RPMI7951 (cell line): ENCODE measurements at regions not wholly inside any gene's neighbourhood (a gene's known extent, or its start where the extent isn't known, plus 50 kb on each side); places are given as distances from the start of the nearest gene placed in this dataset.
A peak's percentile ranks its signal among the peaks of the same experiment; 100 is the strongest.

Source experiments
- DNase-seq: peaks from one replicate; pipeline ENCODE4 v3.0.0-alpha.2; 2012; ENCODE audit warnings: low read depth

DNA sequence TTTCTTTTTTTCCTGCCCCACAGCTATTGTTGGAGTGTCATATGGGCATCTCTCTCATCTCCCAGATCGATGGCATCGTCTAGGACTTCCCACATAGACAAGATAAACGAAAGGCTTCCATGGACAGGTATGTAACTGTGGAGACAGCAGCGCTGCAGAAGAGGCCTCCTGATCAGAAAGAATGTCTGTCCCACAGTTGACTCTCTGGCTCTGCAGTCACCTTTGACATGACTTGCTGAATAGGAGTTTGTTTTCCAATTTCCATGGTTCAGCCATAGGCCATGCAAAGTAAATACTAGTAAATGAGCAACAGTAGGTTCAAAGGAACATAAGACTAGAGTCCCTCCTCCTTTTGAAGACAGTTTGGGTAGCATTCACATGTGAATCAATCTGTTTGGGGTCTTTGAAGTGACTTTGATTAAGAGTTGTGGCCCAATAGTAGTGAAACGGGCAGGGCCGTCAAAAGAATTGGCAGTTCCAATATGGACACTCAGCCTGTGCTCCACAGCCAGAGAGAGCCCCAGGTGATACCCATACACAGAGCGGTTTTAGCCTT is 134.7 kb upstream of the IFNGR1 start:
- no peak for DNase-seq

DNA sequence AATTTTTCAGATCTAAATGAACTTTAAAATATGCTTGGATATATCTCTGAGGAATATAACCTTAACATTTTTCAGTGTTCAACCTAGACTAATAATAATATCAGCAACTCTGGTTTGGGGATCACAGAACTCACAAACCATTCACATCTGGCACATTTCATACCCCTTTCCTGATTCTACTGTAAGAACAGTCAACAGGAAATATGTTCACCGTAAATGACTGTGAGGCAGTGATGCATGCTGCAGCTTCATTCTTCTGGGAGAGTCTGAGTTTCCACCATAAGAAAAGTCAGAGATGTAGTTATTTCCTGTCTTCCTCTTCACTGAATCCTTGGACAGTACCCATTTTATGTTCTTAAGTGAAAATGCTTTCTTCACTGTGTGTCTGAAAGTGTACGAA is 134.2 kb upstream of the IFNGR1 start:
- no peak for DNase-seq

DNA sequence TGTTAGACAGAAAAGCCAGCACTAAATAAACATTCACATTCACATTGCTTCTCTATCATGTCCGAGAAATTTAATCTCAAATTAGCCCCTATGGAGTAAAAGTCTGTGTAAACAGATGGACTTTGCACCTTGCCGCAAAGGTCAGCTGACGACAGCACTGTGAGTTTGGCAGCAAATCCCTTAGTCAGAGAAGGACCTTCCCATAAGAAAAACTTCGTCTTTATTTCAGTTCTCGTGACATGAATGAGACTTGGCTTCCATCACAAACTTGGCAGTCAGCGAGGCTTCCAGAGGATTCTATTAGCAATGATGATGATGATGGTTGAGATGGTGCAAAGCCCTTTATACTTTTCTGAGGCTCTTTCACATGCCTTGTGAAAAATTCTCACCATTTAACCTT is 133.7 kb upstream of the IFNGR1 start:
- no peak for DNase-seq

DNA sequence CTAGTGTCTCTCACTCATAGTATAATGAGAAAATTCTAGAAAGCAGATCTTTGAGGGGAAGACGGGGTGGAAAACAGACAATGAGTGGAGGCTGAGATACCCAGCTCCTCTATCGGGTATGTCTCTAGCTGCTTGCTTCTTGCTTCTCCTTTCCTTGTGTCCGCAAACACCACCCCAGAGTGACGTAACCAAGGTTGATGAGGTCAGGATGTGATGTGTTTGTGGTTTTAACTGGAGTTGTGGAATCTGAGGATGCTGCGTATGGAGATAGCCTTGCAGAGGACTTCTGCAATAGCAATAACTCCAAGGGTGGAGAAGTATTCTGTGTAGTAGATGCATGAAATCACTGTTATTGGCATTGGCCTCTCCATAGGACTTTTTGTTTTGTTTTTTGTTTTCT is 132.7 kb upstream of the IFNGR1 start:
- peak; percentile 10 for DNase-seq

GRCh38 chr6:137350857-137351256 is 131.7 kb upstream of the IFNGR1 start:
- no peak for DNase-seq

DNA sequence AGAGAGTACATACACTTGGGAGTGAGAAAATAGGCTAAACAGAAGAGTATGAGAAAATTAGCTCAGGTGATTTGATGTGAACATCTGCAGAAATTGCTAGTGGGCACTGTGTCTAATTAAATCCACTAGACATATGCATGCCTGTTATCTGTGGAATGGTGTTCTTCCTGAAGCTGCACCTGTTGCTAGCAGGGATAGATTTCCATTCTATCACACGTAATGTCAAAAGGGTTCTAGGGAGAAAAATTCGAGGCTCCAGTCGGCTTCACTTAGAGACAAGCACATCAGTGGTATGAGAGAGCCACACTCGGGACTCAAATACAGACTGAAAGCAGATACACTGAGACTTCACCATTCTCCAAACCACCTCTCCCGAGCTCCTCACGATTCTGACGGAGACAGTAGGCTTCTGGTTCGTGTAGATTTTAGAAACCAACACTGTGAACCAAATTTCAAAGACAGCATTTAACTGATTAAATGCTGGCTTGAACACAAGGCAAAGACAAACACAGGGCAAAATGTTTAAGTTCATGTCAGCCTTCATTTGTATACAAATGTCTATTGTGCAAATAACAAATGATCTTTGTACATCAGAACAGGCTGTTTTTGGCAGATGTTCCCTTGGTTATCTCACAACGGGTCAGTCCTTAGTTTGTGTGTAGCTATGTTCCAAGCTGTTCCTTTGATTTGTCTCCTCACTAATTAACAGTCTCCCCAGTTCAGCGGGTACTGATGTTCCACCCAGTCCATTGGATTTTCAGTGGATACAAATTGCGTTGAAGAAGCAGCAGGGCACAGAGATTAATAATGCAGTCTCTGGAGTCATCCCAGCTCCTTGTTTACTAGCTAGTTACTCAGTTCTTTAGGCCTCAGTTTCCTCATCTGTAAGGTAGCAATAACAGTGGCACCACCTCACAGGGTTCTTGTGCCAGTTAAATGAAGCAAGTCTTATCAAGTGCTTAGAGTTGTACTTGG is 131.0 kb upstream of the IFNGR1 start:
- no peak for DNase-seq

GRCh38 chr6:137348777-137349176 is 129.6 kb upstream of the IFNGR1 start:
- no peak for DNase-seq

- DNase-seq: no peak
Observed at GRCh38 chr6:137343241-137343640, 124.1 kb upstream of the IFNGR1 start.

DNA sequence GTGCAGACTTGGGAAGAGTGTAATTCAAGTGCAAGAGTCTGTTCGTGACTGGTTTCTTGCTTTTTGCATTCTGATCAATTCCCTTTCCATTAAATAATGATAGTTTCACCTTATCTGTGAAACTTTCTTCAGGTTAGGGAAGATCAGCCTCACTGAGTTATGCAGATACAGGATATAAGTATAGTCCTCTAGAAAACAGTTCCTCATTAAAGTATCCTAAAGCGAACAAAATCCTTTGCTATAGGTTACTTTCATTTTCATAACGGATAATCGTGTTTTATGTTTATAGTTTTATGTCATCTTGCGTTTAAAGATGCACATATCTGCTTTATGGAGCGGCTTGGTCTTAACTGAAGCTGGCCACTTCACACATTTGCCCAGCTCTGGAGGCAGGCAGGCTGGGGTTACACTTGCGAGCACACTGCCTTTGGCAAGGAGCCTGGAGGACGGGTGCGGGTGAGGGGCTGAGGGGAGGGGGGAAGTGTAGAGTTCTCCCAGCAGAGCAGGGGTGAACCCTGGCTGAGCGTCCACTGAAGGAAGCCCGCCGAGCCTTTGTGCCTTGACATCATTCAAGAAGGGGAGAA is 123.5 kb upstream of the IFNGR1 start:
- no peak for DNase-seq

GRCh38 chr6:137341681-137342195 is 122.6 kb upstream of the IFNGR1 start:
- peak; percentile 18 for DNase-seq

- peak; percentile 34 for DNase-seq
Observed at GRCh38 chr6:137339929-137340559, 120.9 kb upstream of the IFNGR1 start.

DNA sequence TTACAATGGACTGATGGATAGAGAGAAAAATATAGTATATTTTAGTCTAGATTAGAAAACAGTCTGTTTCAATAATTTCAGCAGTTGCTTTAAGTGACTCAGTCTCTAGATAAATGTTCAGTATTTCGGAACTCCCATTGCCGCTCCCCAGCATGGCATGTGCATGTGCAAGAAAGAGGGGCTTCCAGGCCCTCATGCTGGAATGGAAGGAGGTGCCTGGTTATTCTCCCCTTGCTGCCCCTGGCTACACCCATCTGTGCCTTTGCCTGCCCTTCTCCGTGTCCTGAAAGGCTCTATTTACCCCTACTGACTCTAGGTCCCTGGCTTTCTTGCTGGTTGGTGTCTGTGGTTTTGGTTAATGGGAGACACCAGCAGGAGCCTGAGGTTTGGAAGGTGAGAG is 115.7 kb upstream of the IFNGR1 start:
- no peak for DNase-seq

- DNase-seq: no peak
Observed at GRCh38 chr6:137334094-137334493, 114.9 kb upstream of the IFNGR1 start.

DNA sequence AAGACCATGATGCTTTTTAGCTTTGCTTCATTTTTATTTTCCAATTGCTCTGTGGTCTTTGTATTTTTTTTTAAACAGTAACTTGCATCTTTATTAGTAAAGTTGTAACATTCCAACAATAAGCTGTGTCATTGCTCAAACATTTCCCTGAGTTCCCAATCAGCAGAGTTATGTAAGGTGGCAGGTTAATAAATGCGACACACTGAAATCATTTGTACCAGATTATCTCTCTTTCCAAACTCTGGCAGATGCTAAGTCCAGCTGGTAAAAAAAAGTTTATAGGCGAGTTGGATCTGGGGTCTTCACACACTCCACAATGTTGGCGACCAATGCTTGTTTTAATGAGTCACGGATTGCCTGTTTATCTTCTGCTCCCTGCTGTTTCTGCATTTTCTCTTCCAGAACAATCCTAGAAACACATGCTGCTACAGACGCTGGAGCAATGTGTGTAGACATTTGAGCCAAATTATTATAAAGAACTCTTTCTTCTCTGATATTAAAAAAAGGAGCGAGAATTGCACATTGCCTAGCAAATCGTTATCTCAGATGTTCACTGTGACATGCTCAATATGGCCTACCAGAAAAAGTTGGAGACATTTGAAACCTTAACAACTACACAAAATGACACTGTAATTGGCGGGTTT is 113.6 kb upstream of the IFNGR1 start:
- no peak for DNase-seq

DNA sequence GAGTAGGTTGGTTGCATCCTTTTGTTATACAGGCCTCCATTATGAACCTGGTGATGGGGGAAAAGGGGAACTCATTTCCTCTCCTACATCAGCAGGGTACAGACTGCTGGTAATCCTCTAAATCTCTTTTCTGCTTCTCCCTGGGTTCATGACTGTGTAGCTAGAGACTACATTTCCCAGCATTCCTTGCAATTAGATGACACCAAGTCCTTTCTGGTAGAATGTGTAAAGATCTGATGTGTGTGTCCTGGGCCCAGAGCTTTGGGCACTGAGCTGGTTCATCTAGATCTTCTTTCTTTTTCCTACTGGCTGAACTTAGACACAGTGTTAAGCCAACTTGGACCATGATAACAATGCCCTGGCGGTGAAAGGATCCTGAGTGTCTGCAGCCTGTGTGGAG is 104.7 kb upstream of the IFNGR1 start:
- DNase-seq: peak; percentile 7

DNA sequence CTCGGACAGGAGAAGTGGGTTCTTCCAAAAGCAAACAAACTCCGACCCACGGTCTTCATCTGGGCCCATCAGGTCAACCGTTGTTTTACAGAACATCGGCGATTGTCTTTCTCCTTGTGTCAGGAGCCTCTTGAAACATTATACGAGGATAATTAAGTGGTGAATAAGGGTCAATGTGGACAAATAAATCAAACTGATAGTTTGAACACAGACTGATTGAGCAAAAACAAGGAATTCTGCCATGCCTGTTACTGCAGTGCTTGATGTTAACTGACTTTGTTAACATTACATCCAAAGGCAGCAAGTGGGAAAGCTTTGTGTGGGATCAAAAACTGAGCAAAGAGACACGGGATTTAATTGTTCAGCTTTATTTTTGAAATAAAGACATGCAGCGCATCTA is 101.1 kb upstream of the IFNGR1 start:
- no peak for DNase-seq

DNA sequence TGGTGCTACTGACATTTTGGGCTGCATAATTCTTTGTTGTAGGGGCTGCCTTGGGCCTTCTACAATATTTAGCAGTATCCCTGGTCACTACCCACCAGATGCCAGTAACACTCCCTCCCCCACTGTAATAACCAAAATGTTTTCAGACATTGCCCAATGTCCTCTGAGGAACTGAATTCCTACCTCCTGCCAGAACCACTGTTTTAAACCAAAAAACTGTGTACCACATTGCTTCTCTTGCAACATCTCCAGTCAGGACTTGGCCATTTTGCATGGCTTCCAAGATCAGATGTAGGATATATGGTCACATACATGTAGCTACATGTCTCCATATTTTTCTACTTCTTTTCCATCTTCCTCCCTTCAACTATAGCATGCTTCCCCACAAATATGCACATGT is 97.4 kb upstream of the IFNGR1 start:
- DNase-seq: no peak

- no peak for DNase-seq
Observed at GRCh38 chr6:137315081-137315480, 95.9 kb upstream of the IFNGR1 start.

- peak; percentile 84 for DNase-seq
Observed at GRCh38 chr6:137313928-137314855, 95.0 kb upstream of the IFNGR1 start.

DNA sequence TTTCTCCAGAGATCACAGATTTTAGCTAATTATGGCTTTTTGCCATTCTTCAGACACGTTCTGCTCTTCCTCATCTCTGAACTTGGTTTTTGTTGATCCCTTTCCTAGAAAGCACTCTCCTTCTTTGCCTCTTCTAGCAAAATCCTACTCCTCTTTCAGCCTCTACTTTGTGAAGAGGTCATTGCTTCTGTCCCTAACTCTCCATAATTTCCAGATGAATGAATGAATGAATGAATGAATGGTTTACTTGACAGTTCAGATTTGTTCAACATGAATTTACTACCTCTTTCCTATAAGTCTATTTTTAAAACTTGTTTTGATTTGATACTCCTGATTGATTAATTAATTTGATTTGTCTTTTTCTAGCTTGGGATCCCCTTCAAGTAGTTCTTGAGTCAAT is 94.0 kb upstream of the IFNGR1 start:
- DNase-seq: no peak

DNA sequence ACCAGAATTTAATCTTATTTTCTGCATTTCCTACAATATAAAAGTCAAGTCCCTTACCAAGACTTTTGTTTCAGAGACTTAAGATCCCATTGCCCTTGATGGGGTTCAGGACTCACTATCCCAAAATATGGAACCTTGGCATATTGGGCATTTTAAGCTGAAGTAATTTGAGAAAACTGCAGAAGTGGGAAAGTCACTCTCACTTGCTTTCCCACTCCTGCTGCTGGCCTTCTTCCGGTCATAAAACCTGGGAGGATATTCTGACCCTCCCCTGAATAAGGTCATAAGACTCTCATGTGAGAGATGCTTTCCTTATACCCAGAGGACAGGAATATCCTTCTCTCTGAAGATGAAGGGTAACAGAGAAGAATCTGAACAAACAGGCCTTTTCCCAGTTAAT is 92.8 kb upstream of the IFNGR1 start:
- no peak for DNase-seq
